GM12878 (cell line): ENCODE measurements at regions not wholly inside any gene's neighbourhood (a gene's known extent, or its start where the extent isn't known, plus 50 kb on each side); places are given as distances from the start of the nearest gene placed in this dataset.

ENCODE experiments used
- ATAC-seq: fragments of 200-7000 bp; cut with Tn5 transposase; 3 replicates; pipeline ENCODE4 v1.9.1; 2020; ENCODE audit warnings: mild to moderate bottlenecking, moderate library complexity
- BruUV-seq: library from RNA; stranded (reverse); fragments of 400-500 nt; replicated peaks from 2 replicates; lab custom pipeline; 2021; lab: Mats Ljungman, UMichigan
- CTCF ChIA-PET: fragments of 300-600 bp; sonication (Branson Sonifier 250); formaldehyde crosslinking; extraction: SDS; loops from one replicate; lab custom pipeline; 2021; ENCODE audit warnings: inconsistent platforms; lab: Yijun Ruan, JAX
- POLR2A ChIA-PET: fragments of 350-600 bp; formaldehyde crosslinking; extraction: SDS; loops from one replicate; lab custom pipeline; 2021; ENCODE audit warnings: inconsistent platforms; lab: Charles Lee
- RAD21 ChIA-PET: fragments of 300-600 bp; sonication (Branson Sonifier 250); formaldehyde crosslinking; loops from one replicate; lab custom pipeline; 2023; ENCODE audit warnings: antibody characterized with exemption; ENCODE audit not compliant: unreplicated experiment; lab: Charles Lee
- SMC1A ChIA-PET: fragments of 300-600 bp; sonication (Branson Sonifier 250); formaldehyde crosslinking; loops from one replicate; lab custom pipeline; 2023; ENCODE audit not compliant: unreplicated experiment, uncharacterized antibody; lab: Charles Lee
- DNase-seq: peaks from one replicate; pipeline ENCODE4 v3.0.0-alpha.2; 2011; ENCODE audit warnings: low read depth, low spot score
- FAIRE-seq: peaks from 3 replicates; lab custom pipeline; 2011; peaks lifted over from hg19 to GRCh38; lab: Jason Lieb, UNC
- H2AFZ ChIP-seq: 2 replicates; pipeline ENCODE4 v1.6.0; 2011; ENCODE audit warnings: low read depth, low read length, control low read depth; ENCODE audit not compliant: control insufficient read depth
- H3K27ac ChIP-seq: 2 replicates; pipeline ENCODE4 v1.5.1; 2011; ENCODE audit warnings: control low read depth; ENCODE audit not compliant: control insufficient read depth, insufficient read depth
- H3K27me3 ChIP-seq, 2 experiments: replicated peaks in 1 of 2; 2 replicates each; pipeline versions ENCODE4 v1.6.0 to v1.6.1; 2011; ENCODE audit warnings: low read length in 1 of 2; ENCODE audit not compliant: control insufficient read depth in 2 of 2, insufficient read depth in 2 of 2
- H3K36me3 ChIP-seq, 2 experiments: 2 replicates each; pipeline ENCODE4 v1.5.1; 2011; ENCODE audit warnings: low read length in 1 of 2; ENCODE audit not compliant: control insufficient read depth in 2 of 2, insufficient read depth in 2 of 2
- H3K4me1 ChIP-seq: 2 replicates; pipeline ENCODE4 v1.6.1; 2011; ENCODE audit warnings: mild to moderate bottlenecking, low read length, moderate library complexity, mixed read lengths; ENCODE audit not compliant: control insufficient read depth, insufficient read depth
- H3K4me2 ChIP-seq: 2 replicates; pipeline ENCODE4 v1.6.0; 2011; ENCODE audit warnings: control low read depth; ENCODE audit not compliant: control insufficient read depth, insufficient read depth
- H3K4me3 ChIP-seq: fragments of 200-600 bp; sonication (generic); 2 replicates; pipeline ENCODE4 v1.5.1; 2016
- H3K79me2 ChIP-seq: 2 replicates; pipeline ENCODE4 v1.6.0; 2011; ENCODE audit warnings: low read length; ENCODE audit not compliant: control insufficient read depth, insufficient read depth
- H3K9ac ChIP-seq: 2 replicates; pipeline ENCODE4 v1.8.0; 2011; ENCODE audit warnings: low read length, control low read depth, mixed read lengths; ENCODE audit not compliant: control insufficient read depth, insufficient read depth
- H3K9me3 ChIP-seq: replicated peaks from 3 replicates; pipeline ENCODE4 v1.5.1; 2011; ENCODE audit warnings: mild to moderate bottlenecking, low read length; ENCODE audit not compliant: control insufficient read depth, insufficient read depth
- H4K20me1 ChIP-seq: 2 replicates; pipeline ENCODE4 v1.6.0; 2011; ENCODE audit not compliant: control insufficient read depth, insufficient read depth
- CBX3 ChIP-seq: fragments of 200-600 bp; sonication (generic); IDR thresholded peaks from 2 replicates; pipeline ENCODE4 v1.6.1; 2016; ENCODE audit warnings: low read depth, borderline replicate concordance
- CHD1 ChIP-seq: IDR thresholded peaks from 2 replicates; pipeline ENCODE4 v1.6.1; 2012; ENCODE audit warnings: low read depth, low read length, improper control_type of control experiment
- CREB1 ChIP-seq: IDR thresholded peaks from 2 replicates; pipeline ENCODE4 v1.6.1; 2012; ENCODE audit warnings: low read depth, mild to moderate bottlenecking, inconsistent platforms
- HCFC1 ChIP-seq: fragments of 150-350 bp; IDR thresholded peaks from 2 replicates; pipeline ENCODE4 v1.6.1; 2014; ENCODE audit warnings: low read length
- MLLT1 ChIP-seq: fragments of 450-650 bp; IDR thresholded peaks from 2 replicates; pipeline ENCODE4 v1.6.1; 2016; ENCODE audit warnings: mild to moderate bottlenecking
- NR2C2 ChIP-seq: IDR thresholded peaks from 2 replicates; pipeline ENCODE4 v1.6.1; 2011; ENCODE audit warnings: borderline replicate concordance, low read depth; ENCODE audit not compliant: control insufficient read depth, insufficient read length
- PBX3 ChIP-seq: IDR thresholded peaks from 2 replicates; pipeline ENCODE4 v1.6.1; 2011; ENCODE audit warnings: mild to moderate bottlenecking, low read depth, low read length, moderate library complexity; ENCODE audit not compliant: insufficient replicate concordance
- POU2F2 ChIP-seq: IDR thresholded peaks from 3 replicates; pipeline ENCODE4 v1.6.1; 2011; ENCODE audit warnings: low read depth, mild to moderate bottlenecking, low read length, borderline replicate concordance
- SIN3A ChIP-seq: IDR thresholded peaks from 2 replicates; pipeline ENCODE4 v1.6.1; 2012; ENCODE audit warnings: low read depth, low read length, improper control_type of control experiment
- TARDBP ChIP-seq: IDR thresholded peaks from 2 replicates; pipeline ENCODE4 v1.6.1; 2016; ENCODE audit warnings: borderline replicate concordance
- ZNF622 ChIP-seq: fragments of 450-650 bp; IDR thresholded peaks from 2 replicates; pipeline ENCODE4 v1.6.1; 2017; ENCODE audit warnings: mild to moderate bottlenecking, inconsistent platforms
- ZSCAN29 ChIP-seq: fragments of 450-650 bp; IDR thresholded peaks from 2 replicates; pipeline ENCODE4 v1.6.1; 2017; ENCODE audit warnings: mild to moderate bottlenecking, moderate library complexity
- WGBS: methylation state at CpG from one replicate; pipeline ENCODE4 v1.1.6; 2016; ENCODE audit warnings: low lambda C conversion rate; ENCODE audit not compliant: insufficient replicate concordance, insufficient coverage; ENCODE audit errors: missing lambda C conversion rate; 5-methylcytosine and 5-hydroxymethylcytosine counted together
- in situ Hi-C: fragments of 300-500 bp; cut with MboI; formaldehyde crosslinking; loops from 9 replicates; pipeline ENCODE4 v1.14.3; 2018; ENCODE audit warnings: mixed read lengths
- intact Hi-C: fragments of 100-400 bp; cut with micrococcal nuclease; formaldehyde crosslinking; loops from one replicate; pipeline ENCODE4 v1.14.2; 2022; ENCODE audit not compliant: unreplicated experiment
- TF ChIP-seq, protein P1 (sequence below): IDR thresholded peaks from 2 replicates; pipeline ENCODE4 v1.6.1; 2012; ENCODE audit warnings: low read depth, low read length, improper control_type of control experiment
- TF ChIP-seq, protein P2 (sequence below): fragments of 150-350 bp; IDR thresholded peaks from 2 replicates; pipeline ENCODE4 v1.6.1; 2014; ENCODE audit warnings: mild to moderate bottlenecking, low read depth, low read length
- TF ChIP-seq, protein P3 (sequence below): fragments of 450-650 bp; IDR thresholded peaks from 2 replicates; pipeline ENCODE4 v1.6.1; 2018; ENCODE audit warnings: mild to moderate bottlenecking, low read depth, moderate library complexity; ENCODE audit not compliant: partially characterized antibody

- H3K4me1 ChIP-seq, result no peaks in the 10 kb centered on the region
- no TSS peak for BruUV-seq
- H3K9me3 ChIP-seq, result no peaks in the 10 kb centered on the region
- no peak overlapping the region for H3K27ac ChIP-seq
- intact Hi-C loops (no loop called here), in situ Hi-C loops (no loop called here)
- ATAC-seq (no peak), DNase-seq (no peak), FAIRE-seq (no peak)
- 38% methylated on average over 9 of the region's 9 CpGs for WGBS
- H3K4me2 ChIP-seq, result no peak overlapping the region
- no peaks in the 10 kb centered on the region; a peak in 1 of 4 replicates for H3K27me3 ChIP-seq
- H3K9ac ChIP-seq, result no peak overlapping the region
- ChIA-PET SMC1A (interaction anchor here (1.2 to 4.3 kb wide), 2 partner anchors 8 to 16 kb away, joined by 4 to 34 read pairs; no protein-coding TSS in a partner anchor), POLR2A (no interaction called here), RAD21 (interaction anchor here (2.1 kb wide), 1 partner anchor 16 kb away, joined by 15 read pairs; no protein-coding TSS in a partner anchor), CTCF (interaction anchor here (0.8 to 8.1 kb wide), 2 partner anchors 17 to 152 kb away, joined by 3 to 78 read pairs; no protein-coding TSS in a partner anchor)
- H4K20me1 ChIP-seq, result no peaks in the 10 kb centered on the region
- no peak overlapping the region for H3K4me3 ChIP-seq
- no peaks in the 10 kb centered on the region for H3K36me3 ChIP-seq
- H2AFZ ChIP-seq, result no peak overlapping the region
- H3K79me2 ChIP-seq, result no peaks in the 10 kb centered on the region
- TF ChIP-seq, protein P1, sequence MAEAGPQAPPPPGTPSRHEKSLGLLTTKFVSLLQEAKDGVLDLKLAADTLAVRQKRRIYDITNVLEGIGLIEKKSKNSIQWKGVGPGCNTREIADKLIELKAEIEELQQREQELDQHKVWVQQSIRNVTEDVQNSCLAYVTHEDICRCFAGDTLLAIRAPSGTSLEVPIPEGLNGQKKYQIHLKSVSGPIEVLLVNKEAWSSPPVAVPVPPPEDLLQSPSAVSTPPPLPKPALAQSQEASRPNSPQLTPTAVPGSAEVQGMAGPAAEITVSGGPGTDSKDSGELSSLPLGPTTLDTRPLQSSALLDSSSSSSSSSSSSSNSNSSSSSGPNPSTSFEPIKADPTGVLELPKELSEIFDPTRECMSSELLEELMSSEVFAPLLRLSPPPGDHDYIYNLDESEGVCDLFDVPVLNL, result no peak
- TF ChIP-seq, protein P2, sequence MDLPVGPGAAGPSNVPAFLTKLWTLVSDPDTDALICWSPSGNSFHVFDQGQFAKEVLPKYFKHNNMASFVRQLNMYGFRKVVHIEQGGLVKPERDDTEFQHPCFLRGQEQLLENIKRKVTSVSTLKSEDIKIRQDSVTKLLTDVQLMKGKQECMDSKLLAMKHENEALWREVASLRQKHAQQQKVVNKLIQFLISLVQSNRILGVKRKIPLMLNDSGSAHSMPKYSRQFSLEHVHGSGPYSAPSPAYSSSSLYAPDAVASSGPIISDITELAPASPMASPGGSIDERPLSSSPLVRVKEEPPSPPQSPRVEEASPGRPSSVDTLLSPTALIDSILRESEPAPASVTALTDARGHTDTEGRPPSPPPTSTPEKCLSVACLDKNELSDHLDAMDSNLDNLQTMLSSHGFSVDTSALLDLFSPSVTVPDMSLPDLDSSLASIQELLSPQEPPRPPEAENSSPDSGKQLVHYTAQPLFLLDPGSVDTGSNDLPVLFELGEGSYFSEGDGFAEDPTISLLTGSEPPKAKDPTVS, result no peak
- no peak for TF ChIP-seq CBX3
- no peak for TF ChIP-seq POU2F2
- TF ChIP-seq SIN3A, result no peak
- no peak for TF ChIP-seq ZSCAN29
- no peak for TF ChIP-seq NR2C2
- TF ChIP-seq MLLT1, result no peak
- no peak for TF ChIP-seq CHD1
- TF ChIP-seq ZNF622, result no peak
- no peak for TF ChIP-seq TARDBP
- no peak for TF ChIP-seq CREB1
- TF ChIP-seq, protein P3, sequence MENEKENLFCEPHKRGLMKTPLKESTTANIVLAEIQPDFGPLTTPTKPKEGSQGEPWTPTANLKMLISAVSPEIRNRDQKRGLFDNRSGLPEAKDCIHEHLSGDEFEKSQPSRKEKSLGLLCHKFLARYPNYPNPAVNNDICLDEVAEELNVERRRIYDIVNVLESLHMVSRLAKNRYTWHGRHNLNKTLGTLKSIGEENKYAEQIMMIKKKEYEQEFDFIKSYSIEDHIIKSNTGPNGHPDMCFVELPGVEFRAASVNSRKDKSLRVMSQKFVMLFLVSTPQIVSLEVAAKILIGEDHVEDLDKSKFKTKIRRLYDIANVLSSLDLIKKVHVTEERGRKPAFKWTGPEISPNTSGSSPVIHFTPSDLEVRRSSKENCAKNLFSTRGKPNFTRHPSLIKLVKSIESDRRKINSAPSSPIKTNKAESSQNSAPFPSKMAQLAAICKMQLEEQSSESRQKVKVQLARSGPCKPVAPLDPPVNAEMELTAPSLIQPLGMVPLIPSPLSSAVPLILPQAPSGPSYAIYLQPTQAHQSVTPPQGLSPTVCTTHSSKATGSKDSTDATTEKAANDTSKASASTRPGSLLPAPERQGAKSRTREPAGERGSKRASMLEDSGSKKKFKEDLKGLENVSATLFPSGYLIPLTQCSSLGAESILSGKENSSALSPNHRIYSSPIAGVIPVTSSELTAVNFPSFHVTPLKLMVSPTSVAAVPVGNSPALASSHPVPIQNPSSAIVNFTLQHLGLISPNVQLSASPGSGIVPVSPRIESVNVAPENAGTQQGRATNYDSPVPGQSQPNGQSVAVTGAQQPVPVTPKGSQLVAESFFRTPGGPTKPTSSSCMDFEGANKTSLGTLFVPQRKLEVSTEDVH, result no peak
- no peak for TF ChIP-seq PBX3
- TF ChIP-seq HCFC1, result no peak
These were observed 88.7 kb downstream of the IGLL5 start for GRCh38 chr22:22976033-22976922.
